Activated CD4-positive, alpha-beta T cell treated with anti-CD3 and anti-CD28 coated beads, Interleukin-2, amount 50 U/mL, for 16 hours (primary cell): ENCODE measurements at regions not wholly inside any gene's neighbourhood (a gene's known extent, or its start where the extent isn't known, plus 50 kb on each side); places are given as distances from the start of the nearest gene placed in this dataset.

Source experiments
- DNase-seq: peaks from one replicate; pipeline ENCODE4 v3.0.0-alpha.2; 2020

DNA sequence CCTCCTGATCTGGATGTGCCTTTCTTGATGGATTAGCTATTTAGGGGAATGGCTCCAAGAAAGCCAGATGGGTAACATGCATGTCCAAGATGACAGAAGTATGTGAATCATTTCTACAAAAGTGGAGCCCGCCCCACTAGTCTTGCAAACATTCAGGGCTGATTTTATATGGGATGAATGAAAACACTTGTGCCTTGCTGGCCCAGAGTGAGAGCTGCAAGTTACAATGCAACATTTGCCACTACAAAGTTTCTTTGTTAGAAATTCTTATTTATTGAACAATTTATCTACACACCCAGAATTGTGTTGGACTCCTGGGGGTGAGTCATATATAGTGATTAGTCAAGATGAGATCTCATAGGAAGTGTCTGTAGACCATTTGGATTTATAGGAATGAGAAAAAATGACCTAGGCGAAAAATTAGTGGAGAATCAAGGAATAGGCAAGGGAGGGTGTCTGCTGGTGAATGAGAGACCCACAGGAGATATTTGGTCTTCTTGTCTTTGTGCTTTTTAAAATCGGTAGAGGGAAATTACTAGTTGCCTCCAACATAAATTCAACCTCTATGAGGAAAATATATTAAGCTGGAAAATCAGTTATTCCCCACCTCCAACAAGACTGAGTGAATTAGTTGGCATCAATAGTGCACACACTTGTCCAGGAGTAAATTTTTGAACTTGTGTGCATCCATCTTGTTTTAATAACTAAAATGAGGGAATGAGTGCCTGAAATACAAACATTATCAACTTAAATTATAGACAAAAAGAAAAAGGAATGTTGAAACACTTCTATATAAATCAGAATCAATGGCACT, 53.5 kb upstream of the DCBLD2 start:
- no peak for DNase-seq

DNA sequence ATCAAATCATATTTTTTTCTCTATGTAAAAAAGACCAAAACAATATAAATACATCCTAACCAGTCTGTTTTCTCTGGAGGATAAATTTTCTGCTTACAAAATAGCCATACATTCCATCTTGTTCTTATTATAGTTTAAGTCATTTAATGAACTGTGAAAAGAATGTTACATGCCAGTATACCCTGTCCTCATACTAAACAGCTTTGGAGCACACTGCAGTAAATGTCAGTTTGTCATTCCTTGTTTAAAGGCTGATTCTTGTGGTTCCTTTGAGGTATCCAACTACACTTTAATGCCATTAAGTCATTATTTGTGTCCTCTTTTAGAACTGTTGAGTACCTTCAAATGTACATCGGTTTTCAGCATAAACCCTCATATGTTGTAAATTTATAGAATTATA, 52.7 kb upstream of the DCBLD2 start:
- no peak for DNase-seq

DNA sequence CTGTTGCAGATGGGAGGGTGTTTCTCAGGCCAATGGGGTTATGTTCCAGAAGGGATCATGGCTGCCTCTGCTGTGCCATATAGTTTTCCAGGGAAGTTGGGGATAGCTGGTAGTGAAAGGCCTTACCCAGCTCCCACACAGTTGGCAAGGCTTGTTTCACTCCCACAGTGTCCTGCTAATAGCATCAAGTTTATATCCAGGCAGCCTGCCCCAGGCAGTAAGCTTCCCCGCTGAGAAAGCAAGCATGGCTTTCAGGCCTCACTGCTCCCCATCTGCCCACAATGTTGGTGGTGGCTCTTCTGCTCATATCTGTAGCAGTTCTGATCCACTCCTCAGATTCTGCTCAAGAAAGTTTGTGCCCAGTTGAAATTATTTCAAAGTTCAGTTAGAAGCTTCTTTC, 50.9 kb upstream of the DCBLD2 start:
- no peak for DNase-seq
